ENCODE measurements at regions not wholly inside any gene's neighbourhood (a gene's known extent, or its start where the extent isn't known, plus 50 kb on each side); places are given as distances from the start of the nearest gene placed in this dataset.

DNA sequence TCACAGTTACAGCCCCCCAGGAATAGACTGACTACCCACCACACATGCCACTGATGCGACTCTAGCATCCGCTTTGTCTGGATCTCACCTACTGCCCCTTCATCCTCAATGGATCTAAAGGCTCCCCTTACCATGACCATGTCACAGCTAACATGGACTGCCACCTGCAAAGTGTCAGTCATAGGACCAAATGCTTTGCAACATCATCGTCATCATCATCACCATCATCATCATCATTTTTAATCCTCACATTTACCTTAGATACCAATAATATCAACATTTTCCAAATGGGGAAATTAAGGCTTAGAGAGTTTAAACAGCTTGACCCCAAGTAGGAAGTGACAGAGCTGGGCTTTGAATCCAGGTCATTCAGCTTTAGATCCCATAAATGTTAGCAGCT lies 60.1 kb upstream of the NEDD4L start:
- POLR2A ChIA-PET (ENCODE audit: unreplicated experiment): no interaction called here
- Histone ChIP-seq H3K4ac (ENCODE audit: low read depth, low read length) (no peak overlapping the region), H3K4me1 (ENCODE audit: control insufficient read depth, insufficient read depth, low read length) (peaks cover 5% of the 10 kb centered on the region), H4K8ac (ENCODE audit: low read depth in 2 of 2, low read length in 2 of 2) (no peak overlapping the region), H3K4me2 (ENCODE audit: low read depth, low read length) (no peak overlapping the region), H3K27me3 (ENCODE audit: control insufficient read depth, insufficient read depth, low read length) (peaks cover 15% of the 10 kb centered on the region), H2AK9ac (replicated peaks; ENCODE audit: low read depth, low read length, poor library complexity) (no peak overlapping the region), H3K36me3 (ENCODE audit: control insufficient read depth, insufficient read depth, low read length) (no peaks in the 10 kb centered on the region), H3K9me1 (ENCODE audit: insufficient read depth, low read length) (0 out of 2 replicates have a peak, but pooled peaks cover 6% of the 10 kb centered on the region), H4K20me1 (ENCODE audit: insufficient read depth, low read length) (no peaks in the 10 kb centered on the region; the same call in 1 of the 2 replicates), H3K27ac (ENCODE audit: insufficient read depth, low read length) (no peak overlapping the region), H3K23ac (ENCODE audit: low read depth, low read length) (no peak overlapping the region), H2BK120ac (ENCODE audit: low read depth, low read length) (no peak overlapping the region), H2BK20ac (ENCODE audit: low read depth, low read length) (no peak overlapping the region), H3K9me3 (ENCODE audit: control insufficient read depth, insufficient read depth, low read length) (peaks cover 4% of the 10 kb centered on the region), H3K56ac (ENCODE audit: extremely low read depth, insufficient read depth, low read length) (no peak overlapping the region), H2BK15ac (ENCODE audit: low read depth, low read length) (no peak overlapping the region), H4K5ac (ENCODE audit: low read depth, low read length) (no peak overlapping the region), H3K9ac (ENCODE audit: low read depth, low read length) (no peak overlapping the region), H3K18ac (ENCODE audit: low read depth, low read length) (no peak overlapping the region), H3K4me3 (ENCODE audit: insufficient read depth, low read depth, low read length) (no peak overlapping the region), H2AK5ac (ENCODE audit: low read depth, low read length) (no peak overlapping the region), H2BK5ac (ENCODE audit: low read depth, low read length, poor library complexity, severe bottlenecking) (no peak overlapping the region), H3K14ac (replicated peaks; ENCODE audit: low read depth, low read length) (no peak overlapping the region), H3K79me1 (ENCODE audit: low read depth in 1 of 2, low read length in 2 of 2) (no peaks in the 10 kb centered on the region), H4K91ac (ENCODE audit: insufficient read depth, low read depth, low read length) (no peak overlapping the region), H2AFZ (replicated peaks; ENCODE audit: low read length, poor library complexity) (no peak overlapping the region)
- TF ChIP-seq CHD1 (IDR thresholded peaks at IDR 0.05; ENCODE audit: low read depth, low read length) (no peak), RAD21 (IDR thresholded peaks at IDR 0.05; ENCODE audit: low read length) (no peak), FOS (IDR thresholded peaks at IDR 0.05; ENCODE audit: low read depth, low read length) (no peak), MAFK (IDR thresholded peaks at IDR 0.05; ENCODE audit: low read depth, low read length) (no peak)
- TF ChIP-seq, protein P1, sequence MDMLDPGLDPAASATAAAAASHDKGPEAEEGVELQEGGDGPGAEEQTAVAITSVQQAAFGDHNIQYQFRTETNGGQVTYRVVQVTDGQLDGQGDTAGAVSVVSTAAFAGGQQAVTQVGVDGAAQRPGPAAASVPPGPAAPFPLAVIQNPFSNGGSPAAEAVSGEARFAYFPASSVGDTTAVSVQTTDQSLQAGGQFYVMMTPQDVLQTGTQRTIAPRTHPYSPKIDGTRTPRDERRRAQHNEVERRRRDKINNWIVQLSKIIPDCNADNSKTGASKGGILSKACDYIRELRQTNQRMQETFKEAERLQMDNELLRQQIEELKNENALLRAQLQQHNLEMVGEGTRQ (IDR thresholded peaks at IDR 0.05; ENCODE audit: low read depth, low read length): no peak
- intact Hi-C loops (cut with micrococcal nuclease): no loop called here
- DNase-seq (no peak), ATAC-seq (ENCODE audit: low read depth) (no peak)
- in situ Hi-C loops (cut with MboI; ENCODE audit: low sequenced_read_pairs): no loop called here
- WGBS, 2 experiments (ENCODE audit: extremely low coverage in 2 of 2, insufficient read length in 1 of 2): 100% methylated on average over 1 to 2 of the region's 3 CpGs
- CTCF ChIA-PET: interaction anchor here (0.6 to 1.1 kb wide), 2 partner anchors 109 to 338 kb away, joined by 3 read pairs; no protein-coding TSS in a partner anchor
- dilution Hi-C loops (cut with HindIII; ENCODE audit: low sequenced_read_pairs, unreplicated experiment): no loop called here
- no TSS peak for BruUV-seq (replicated peaks)

Data from IMR-90 (cell line).